NT2/D1 (cell line): ENCODE measurements at regions not wholly inside any gene's neighbourhood (a gene's known extent, or its start where the extent isn't known, plus 50 kb on each side); places are given as distances from the start of the nearest gene placed in this dataset.

Experiments
- SUZ12 ChIP-seq: IDR thresholded peaks from 2 replicates; pipeline ENCODE4 v1.6.1; 2011; ENCODE audit not compliant: insufficient read length, insufficient read depth; ENCODE audit errors: extremely low read depth
- YY1 ChIP-seq: IDR thresholded peaks from 2 replicates; pipeline ENCODE4 v1.6.1; 2011; ENCODE audit not compliant: insufficient read length, insufficient read depth
- ZNF274 ChIP-seq: IDR thresholded peaks from 2 replicates; pipeline ENCODE4 v1.6.1; 2011; ENCODE audit warnings: mild to moderate bottlenecking, low read depth, low read length

GRCh38 chr14:101357559-101358319, 203.6 kb upstream of the DIO3 start:
- no peak for TF ChIP-seq YY1
- no peak for TF ChIP-seq SUZ12
- TF ChIP-seq ZNF274: no peak
